Vagina (tissue), 2 donors: ENCODE measurements at regions not wholly inside any gene's neighbourhood (a gene's known extent, or its start where the extent isn't known, plus 50 kb on each side); places are given as distances from the start of the nearest gene placed in this dataset.

Source experiments
- POLR2A ChIP-seq, 2 donors: fragments of 450-650 bp; IDR thresholded peaks; one replicate each; pipeline ENCODE4 v1.6.1; 2017; ENCODE audit warnings: antibody characterized with exemption in 2 of 2, mild to moderate bottlenecking in 2 of 2, moderate library complexity in 2 of 2
- POLR2AphosphoS5 ChIP-seq, 2 donors: sonication (generic); formaldehyde crosslinking; IDR thresholded peaks; one replicate each; pipeline ENCODE4 v1.9.0; 2017; ENCODE audit warnings: antibody characterized with exemption in 2 of 2, mild to moderate bottlenecking in 2 of 2, low read depth in 1 of 2; ENCODE audit not compliant: insufficient read depth in 1 of 2
- TF ChIP-seq, protein P1 (sequence below), 3 experiments: fragments of 450-650 bp in 2 of 3; fragments of 200-600 bp in 1 of 3; sonication (generic) in 1 of 3; IDR thresholded peaks; one replicate each; pipeline ENCODE4 v1.5.1; 2017 to 2019; ENCODE audit warnings: antibody characterized with exemption in 3 of 3, mild to moderate bottlenecking in 2 of 3, moderate library complexity in 2 of 3

DNA sequence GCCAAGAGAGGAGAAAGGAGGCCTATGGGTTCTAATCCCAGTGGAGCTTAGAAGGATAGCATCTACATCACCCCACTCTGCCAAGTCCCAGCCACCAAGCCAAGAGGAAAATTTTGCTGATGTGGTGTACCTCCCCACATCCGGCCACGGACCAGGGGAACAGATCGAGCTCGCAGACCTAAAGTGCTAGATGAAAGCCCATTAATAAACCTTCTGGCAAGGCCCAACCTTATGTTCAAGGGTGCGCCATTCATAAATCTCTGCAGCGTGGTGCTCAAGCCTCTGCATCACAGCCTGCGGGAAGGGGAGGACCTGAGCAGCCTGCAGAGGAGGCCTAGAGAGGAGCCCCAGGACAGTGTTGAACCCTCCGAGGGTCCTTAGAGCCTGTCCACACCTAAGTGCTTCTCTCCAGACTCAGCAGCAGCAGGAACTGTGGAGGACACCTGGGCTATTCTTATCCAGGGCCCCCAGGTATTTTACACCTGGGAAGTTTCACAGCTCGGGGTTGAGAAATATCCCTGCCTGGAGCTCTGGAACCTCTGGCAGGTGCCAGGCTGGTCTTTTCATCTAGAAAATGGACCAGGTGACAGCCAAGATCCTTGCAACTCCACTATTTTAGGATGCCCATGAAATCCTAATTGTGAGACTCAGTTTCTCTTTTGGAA lies 68.0 kb downstream of the MRPL46 start:
- TF ChIP-seq POLR2A (IDR thresholded peaks at IDR 0.05) (no peak), POLR2AphosphoS5 (IDR thresholded peaks at IDR 0.05; ENCODE audit: insufficient read depth in 1 of 2, low read depth in 1 of 2) (no peak)
- TF ChIP-seq, protein P1, sequence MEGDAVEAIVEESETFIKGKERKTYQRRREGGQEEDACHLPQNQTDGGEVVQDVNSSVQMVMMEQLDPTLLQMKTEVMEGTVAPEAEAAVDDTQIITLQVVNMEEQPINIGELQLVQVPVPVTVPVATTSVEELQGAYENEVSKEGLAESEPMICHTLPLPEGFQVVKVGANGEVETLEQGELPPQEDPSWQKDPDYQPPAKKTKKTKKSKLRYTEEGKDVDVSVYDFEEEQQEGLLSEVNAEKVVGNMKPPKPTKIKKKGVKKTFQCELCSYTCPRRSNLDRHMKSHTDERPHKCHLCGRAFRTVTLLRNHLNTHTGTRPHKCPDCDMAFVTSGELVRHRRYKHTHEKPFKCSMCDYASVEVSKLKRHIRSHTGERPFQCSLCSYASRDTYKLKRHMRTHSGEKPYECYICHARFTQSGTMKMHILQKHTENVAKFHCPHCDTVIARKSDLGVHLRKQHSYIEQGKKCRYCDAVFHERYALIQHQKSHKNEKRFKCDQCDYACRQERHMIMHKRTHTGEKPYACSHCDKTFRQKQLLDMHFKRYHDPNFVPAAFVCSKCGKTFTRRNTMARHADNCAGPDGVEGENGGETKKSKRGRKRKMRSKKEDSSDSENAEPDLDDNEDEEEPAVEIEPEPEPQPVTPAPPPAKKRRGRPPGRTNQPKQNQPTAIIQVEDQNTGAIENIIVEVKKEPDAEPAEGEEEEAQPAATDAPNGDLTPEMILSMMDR (IDR thresholded peaks at IDR 0.05): no peak
